Panc1 (cell line): ENCODE measurements at regions not wholly inside any gene's neighbourhood (a gene's known extent, or its start where the extent isn't known, plus 50 kb on each side); places are given as distances from the start of the nearest gene placed in this dataset.

Experiments used
- ATAC-seq: fragments of 200-7000 bp; cut with Tn5 transposase; 2 replicates; pipeline ENCODE4 v1.9.1; 2020; ENCODE audit warnings: mild to moderate bottlenecking, moderate library complexity
- BruUV-seq: library from RNA; stranded (reverse); fragments of 400-500 nt; replicated peaks from 2 replicates; lab custom pipeline; 2021; lab: Mats Ljungman, UMichigan
- CTCF ChIA-PET: fragments of 300-600 bp; sonication (Branson Sonifier 250); formaldehyde crosslinking; loops from one replicate; lab custom pipeline; 2022; ENCODE audit warnings: antibody characterized with exemption; lab: Charles Lee
- POLR2A ChIA-PET: fragments of 300-600 bp; sonication (Branson Sonifier 250); formaldehyde crosslinking; loops from one replicate; lab custom pipeline; 2022; ENCODE audit warnings: antibody characterized with exemption; lab: Charles Lee
- DNase-seq: peaks from one replicate; pipeline ENCODE4 v3.0.0-alpha.2; 2010; ENCODE audit warnings: low read depth, low spot score
- H3K27ac ChIP-seq: 2 replicates; pipeline ENCODE4 v1.5.1; 2011; ENCODE audit warnings: mild to moderate bottlenecking, low read length, inconsistent platforms
- H3K27me3 ChIP-seq: fragments of 200-500 bp; sonication (Bioruptor generic); 2 replicates; pipeline ENCODE4 v1.6.0; 2014; ENCODE audit warnings: low read length, inconsistent platforms; ENCODE audit not compliant: control insufficient read depth, insufficient read depth
- H3K36me3 ChIP-seq: fragments of 200-500 bp; sonication (Bioruptor generic); 2 replicates; pipeline ENCODE4 v1.5.1; 2014; ENCODE audit warnings: inconsistent platforms, mild to moderate bottlenecking, low read length, moderate library complexity; ENCODE audit not compliant: control insufficient read depth, insufficient read depth
- H3K4me1 ChIP-seq: 2 replicates; pipeline ENCODE4 v1.5.1; 2011; ENCODE audit warnings: inconsistent platforms, mild to moderate bottlenecking, low read length, moderate library complexity; ENCODE audit not compliant: control insufficient read depth, insufficient read depth
- H3K4me3 ChIP-seq, 2 experiments: 2 replicates each; pipeline ENCODE4 v1.5.1; 2011 to 2012; ENCODE audit warnings: low read depth in 2 of 2, low read length in 2 of 2, mild to moderate bottlenecking in 2 of 2, inconsistent platforms in 1 of 2, moderate library complexity in 1 of 2
- H3K9me3 ChIP-seq: fragments of 200-500 bp; sonication (Bioruptor generic); 2 replicates; pipeline ENCODE4 v1.5.1; 2014; ENCODE audit warnings: low read depth, mild to moderate bottlenecking, inconsistent platforms, low read length, moderate library complexity; ENCODE audit not compliant: control insufficient read depth, insufficient read depth
- CTCF ChIP-seq: fragments of 450-650 bp; IDR thresholded peaks from 2 replicates; pipeline ENCODE4 v1.5.1; 2017; ENCODE audit warnings: mild to moderate bottlenecking
- POLR2AphosphoS5 ChIP-seq: IDR thresholded peaks from 2 replicates; pipeline ENCODE4 v1.6.1; 2012; ENCODE audit warnings: mild to moderate bottlenecking, low read depth, low read length, moderate library complexity
- REST ChIP-seq, 2 experiments: IDR thresholded peaks; 2 replicates each; pipeline ENCODE4 v1.6.1; 2011 to 2012; ENCODE audit warnings: low read depth in 2 of 2, control low read depth in 1 of 2, low read length in 1 of 2, mild to moderate bottlenecking in 1 of 2, moderate library complexity in 1 of 2; ENCODE audit not compliant: insufficient read depth in 1 of 2
- TCF7L2 ChIP-seq: IDR thresholded peaks from 2 replicates; pipeline ENCODE4 v1.6.1; 2011; ENCODE audit warnings: mild to moderate bottlenecking, low read depth, low read length, inconsistent platforms
- in situ Hi-C: cut with HindIII; loops from 2 replicates; pipeline ENCODE4 v1.10.0; 2016; ENCODE audit warnings: low sequenced_read_pairs, low pct_unique_long_range_greater_than_20kb
- intact Hi-C: fragments of 100-400 bp; cut with micrococcal nuclease; formaldehyde crosslinking; loops from one replicate; pipeline ENCODE4 v1.10.0; 2022; ENCODE audit not compliant: unreplicated experiment

GRCh38 chr4:147040874-147041273 lies 95.2 kb upstream of the TTC29 start:
- POLR2A ChIA-PET, result no interaction called here
- CTCF ChIA-PET, result no interaction called here
- Histone ChIP-seq H3K36me3 (no peaks in the 10 kb centered on the region), H3K4me3 (no peak overlapping the region), H3K27ac (no peak overlapping the region), H3K9me3 (no peaks in the 10 kb centered on the region), H3K4me1 (no peaks in the 10 kb centered on the region), H3K27me3 (no peaks in the 10 kb centered on the region; the same call in 1 of the 2 replicates)
- no TSS peak for BruUV-seq
- in situ Hi-C loops, result no loop called here
- TF ChIP-seq REST (IDR thresholded peaks at IDR 0.05; ENCODE audit: insufficient read depth in 1 of 2, low read depth in 2 of 2, low read length in 1 of 2), result no peak
- TF ChIP-seq POLR2AphosphoS5, result no peak
- no peak for TF ChIP-seq TCF7L2
- no peak for TF ChIP-seq CTCF
- DNase-seq (no peak), ATAC-seq (no peak)
- intact Hi-C loops, result no loop called here

GRCh38 chr4:147041376-147041775 lies 95.7 kb upstream of the TTC29 start:
- H3K9me3 ChIP-seq, result no peaks in the 10 kb centered on the region
- no TSS peak for BruUV-seq
- ChIA-PET CTCF (no interaction called here), POLR2A (no interaction called here)
- no peak for DNase-seq
- TF ChIP-seq TCF7L2 (no peak), POLR2AphosphoS5 (no peak), REST (IDR thresholded peaks at IDR 0.05; ENCODE audit: insufficient read depth in 1 of 2, low read depth in 2 of 2, low read length in 1 of 2) (no peak)
- H3K27ac ChIP-seq, result no peak overlapping the region
- H3K27me3 ChIP-seq, result no peaks in the 10 kb centered on the region
- ATAC-seq, result no peak
- in situ Hi-C loops, result no loop called here
- no peaks in the 10 kb centered on the region for H3K4me1 ChIP-seq
- H3K4me3 ChIP-seq, result no peak overlapping the region
- intact Hi-C loops, result no loop called here
- no peaks in the 10 kb centered on the region for H3K36me3 ChIP-seq
